Peyer's patch (tissue), 4 donors: ENCODE measurements at regions not wholly inside any gene's neighbourhood (a gene's known extent, or its start where the extent isn't known, plus 50 kb on each side); places are given as distances from the start of the nearest gene placed in this dataset.

Experiments
- CTCF ChIP-seq, 6 experiments: fragments of 450-650 bp in 4 of 6; fragments of 200-600 bp in 2 of 6; sonication (generic) in 1 of 6; IDR thresholded peaks; one replicate each; pipeline ENCODE4 v1.5.1; 2017 to 2019; ENCODE audit warnings: antibody characterized with exemption in 6 of 6, mild to moderate bottlenecking in 3 of 6, moderate library complexity in 1 of 6
- POLR2A ChIP-seq, 2 donors: fragments of 450-650 bp; IDR thresholded peaks; one replicate each; pipeline ENCODE4 v1.5.1; 2017; ENCODE audit warnings: antibody characterized with exemption in 2 of 2, mild to moderate bottlenecking in 2 of 2, moderate library complexity in 2 of 2

GRCh38 chr1:188228623-188229022, 1399.9 kb downstream of the PLA2G4A start:
- no peak for TF ChIP-seq CTCF (IDR thresholded peaks at IDR 0.05)
- TF ChIP-seq POLR2A (IDR thresholded peaks at IDR 0.05) = no peak
